Mammary epithelial cell (primary cell): ENCODE measurements at regions not wholly inside any gene's neighbourhood (a gene's known extent, or its start where the extent isn't known, plus 50 kb on each side); places are given as distances from the start of the nearest gene placed in this dataset.

Experiments
- CTCF ChIP-seq, 2 donors: IDR thresholded peaks in 1 of 2; conservative IDR thresholded peaks in 1 of 2; 2 replicates each; pipeline ENCODE4 v1.5.1; 2011 to 2012; ENCODE audit warnings: inconsistent platforms in 2 of 2, low read length in 2 of 2, mild to moderate bottlenecking in 2 of 2, control low read depth in 1 of 2, low read depth in 1 of 2; ENCODE audit not compliant: insufficient read depth in 1 of 2; ENCODE audit errors: extremely low read depth in 1 of 2
- EZH2 ChIP-seq: IDR thresholded peaks from 2 replicates; pipeline ENCODE4 v1.6.1; 2012; ENCODE audit warnings: low read length, inconsistent platforms, borderline replicate concordance

- TF ChIP-seq CTCF (conservative IDR thresholded peaks at IDR 0.05 in 1 of 2, IDR thresholded peaks at IDR 0.05 in 1 of 2; ENCODE audit: extremely low read depth in 1 of 2, insufficient read depth in 1 of 2, low read depth in 1 of 2, low read length in 2 of 2) (no peak), EZH2 (no peak)
These were observed 54.9 kb upstream of the PDE3B start for GRCh38 chr11:14588681-14589080.
